GM12874 (cell line): ENCODE measurements at regions not wholly inside any gene's neighbourhood (a gene's known extent, or its start where the extent isn't known, plus 50 kb on each side); places are given as distances from the start of the nearest gene placed in this dataset.
A peak's percentile ranks its signal among the peaks of the same experiment; 100 is the strongest.

Experiments
- CTCF ChIP-seq: IDR thresholded peaks from 2 replicates; pipeline ENCODE4 v1.5.1; 2011; ENCODE audit warnings: low read depth, mild to moderate bottlenecking, control low read depth, low read length, moderate library complexity; ENCODE audit not compliant: insufficient read depth

GRCh38 chr2:9142551-9143263 is 63.9 kb upstream of the ASAP2 start:
- TF ChIP-seq CTCF: peak; percentile 96

- TF ChIP-seq CTCF: no peak
Measured at GRCh38 chr2:9141706-9142460, 64.7 kb upstream of the ASAP2 start.

DNA sequence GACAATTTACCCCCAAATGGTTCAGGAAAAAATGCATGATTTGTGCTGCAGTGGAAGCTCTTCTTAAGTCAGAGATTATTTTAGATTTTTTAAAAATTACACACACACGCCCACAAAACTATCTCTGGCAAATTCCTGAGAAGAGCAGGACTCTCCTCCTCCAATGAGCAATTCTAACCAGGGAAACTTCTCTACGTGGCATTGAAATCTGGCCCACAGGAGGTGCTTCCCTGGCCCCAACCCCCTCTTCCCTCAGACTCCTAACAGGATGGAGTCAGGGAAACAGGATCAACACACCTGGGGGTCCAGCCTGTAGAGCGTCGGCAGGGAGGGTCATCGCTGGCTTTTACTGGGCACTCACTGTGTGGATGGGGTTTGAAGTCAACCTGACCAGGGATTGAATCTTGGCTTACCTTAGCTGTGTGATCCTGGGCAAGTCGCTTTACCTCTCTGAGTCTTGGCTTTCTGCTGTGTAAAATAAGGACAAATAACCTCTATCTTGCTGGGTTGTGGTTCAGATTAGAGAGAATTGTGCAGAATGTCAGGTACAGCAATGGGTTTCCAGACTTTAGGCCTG is 65.4 kb upstream of the ASAP2 start:
- TF ChIP-seq CTCF: no peak

- no peak for TF ChIP-seq CTCF
Measured at GRCh38 chr2:9140645-9141044, 66.0 kb upstream of the ASAP2 start.

- TF ChIP-seq CTCF: peak; percentile 88
Measured at GRCh38 chr2:9139491-9140443, 66.8 kb upstream of the ASAP2 start.

DNA sequence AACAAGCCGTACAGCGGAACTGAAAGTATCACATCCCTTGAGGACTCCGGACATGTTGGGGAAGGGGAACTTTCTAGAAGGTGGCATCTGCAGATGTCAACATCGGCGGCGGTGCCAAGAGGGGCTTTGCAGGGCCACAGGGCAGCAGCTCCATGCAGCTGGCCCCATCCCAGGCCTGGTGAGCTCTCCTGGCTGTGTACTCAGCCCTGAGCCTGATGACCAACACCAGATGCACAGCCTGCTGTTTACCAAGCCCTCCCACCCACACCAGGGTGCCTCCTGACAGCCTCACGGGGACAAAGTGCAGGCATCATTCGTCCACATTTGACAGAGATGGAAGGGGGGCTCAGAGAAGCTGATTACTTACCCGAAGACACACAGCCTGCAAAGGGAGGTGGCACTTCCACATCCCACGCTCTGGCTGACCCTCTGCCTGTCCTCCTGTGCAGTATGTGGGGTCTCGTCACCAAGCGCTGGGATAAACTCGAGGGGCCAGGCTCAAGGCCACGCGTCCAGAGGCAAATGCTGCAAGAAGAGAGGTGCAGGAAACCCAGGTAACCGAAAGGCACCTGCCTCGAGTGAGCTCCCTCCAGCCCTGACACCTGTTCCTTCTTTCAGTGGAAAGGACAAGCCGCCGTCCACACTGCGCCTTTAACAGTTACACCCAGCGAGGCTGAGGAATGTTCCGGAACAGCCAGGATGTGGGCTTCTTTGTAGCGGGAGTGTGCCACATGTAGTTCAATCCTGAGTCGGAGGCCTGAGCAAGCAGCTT is 69.0 kb upstream of the ASAP2 start:
- no peak for TF ChIP-seq CTCF
